ENCODE measurements at regions not wholly inside any gene's neighbourhood (a gene's known extent, or its start where the extent isn't known, plus 50 kb on each side); places are given as distances from the start of the nearest gene placed in this dataset.

DNA sequence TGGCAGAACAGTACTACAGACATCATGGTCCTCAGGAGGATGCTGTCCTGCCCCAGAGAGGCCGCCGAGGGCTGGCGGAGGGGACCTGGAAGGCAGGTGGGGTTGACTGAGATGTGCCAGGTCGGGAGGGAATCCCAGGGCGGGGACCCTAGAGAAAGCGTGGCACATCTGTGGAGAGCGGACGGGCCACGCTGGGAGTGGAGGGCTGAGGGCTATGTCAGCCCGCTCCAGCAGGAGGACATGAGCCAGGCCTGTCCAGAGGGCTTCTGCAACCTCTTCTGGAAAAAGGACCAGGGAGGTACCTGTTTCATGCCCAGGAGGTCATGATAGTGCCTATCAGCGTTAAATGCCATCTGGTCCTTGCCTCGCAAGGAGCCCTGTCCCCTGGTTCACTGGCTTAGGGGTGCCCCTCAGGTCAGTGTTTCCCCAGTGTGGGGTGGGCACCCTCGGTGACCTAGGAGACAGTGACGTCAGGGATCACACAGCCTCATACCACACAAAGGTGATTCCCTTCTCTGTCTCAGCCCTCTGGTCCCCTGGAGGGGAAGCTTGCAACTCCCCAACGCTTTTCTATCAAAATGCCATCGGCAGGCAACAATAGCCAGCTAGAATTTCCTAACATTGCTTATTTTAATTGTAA, 103.6 kb upstream of the IER5L start:
- TF ChIP-seq, protein P1, sequence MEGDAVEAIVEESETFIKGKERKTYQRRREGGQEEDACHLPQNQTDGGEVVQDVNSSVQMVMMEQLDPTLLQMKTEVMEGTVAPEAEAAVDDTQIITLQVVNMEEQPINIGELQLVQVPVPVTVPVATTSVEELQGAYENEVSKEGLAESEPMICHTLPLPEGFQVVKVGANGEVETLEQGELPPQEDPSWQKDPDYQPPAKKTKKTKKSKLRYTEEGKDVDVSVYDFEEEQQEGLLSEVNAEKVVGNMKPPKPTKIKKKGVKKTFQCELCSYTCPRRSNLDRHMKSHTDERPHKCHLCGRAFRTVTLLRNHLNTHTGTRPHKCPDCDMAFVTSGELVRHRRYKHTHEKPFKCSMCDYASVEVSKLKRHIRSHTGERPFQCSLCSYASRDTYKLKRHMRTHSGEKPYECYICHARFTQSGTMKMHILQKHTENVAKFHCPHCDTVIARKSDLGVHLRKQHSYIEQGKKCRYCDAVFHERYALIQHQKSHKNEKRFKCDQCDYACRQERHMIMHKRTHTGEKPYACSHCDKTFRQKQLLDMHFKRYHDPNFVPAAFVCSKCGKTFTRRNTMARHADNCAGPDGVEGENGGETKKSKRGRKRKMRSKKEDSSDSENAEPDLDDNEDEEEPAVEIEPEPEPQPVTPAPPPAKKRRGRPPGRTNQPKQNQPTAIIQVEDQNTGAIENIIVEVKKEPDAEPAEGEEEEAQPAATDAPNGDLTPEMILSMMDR (IDR thresholded peaks at IDR 0.05; ENCODE audit: low read depth, low read length, poor library complexity, severe bottlenecking): no peak
- no peak for TF ChIP-seq EZH2phosphoT487 (IDR thresholded peaks at IDR 0.05; ENCODE audit: borderline replicate concordance, low read length)

Data from DOHH2 (cell line).